HepG2 (cell line): ENCODE measurements at regions not wholly inside any gene's neighbourhood (a gene's known extent, or its start where the extent isn't known, plus 50 kb on each side); places are given as distances from the start of the nearest gene placed in this dataset.

Source experiments
- ATAC-seq: fragments of 200-7000 bp; cut with Tn5 transposase; 3 replicates; pipeline ENCODE4 v1.9.1; 2020; ENCODE audit warnings: mild to moderate bottlenecking, moderate library complexity
- BruUV-seq: library from RNA; stranded (reverse); fragments of 400-500 nt; replicated peaks from 2 replicates; lab custom pipeline; 2021; lab: Mats Ljungman, UMichigan
- CTCF ChIA-PET: fragments of 300-600 bp; formaldehyde crosslinking; extraction: SDS; loops from one replicate; lab custom pipeline; 2021; ENCODE audit warnings: low total read pairs, inconsistent platforms, low intra/inter-chr PET ratio; lab: Yijun Ruan, JAX
- POLR2A ChIA-PET: fragments of 350-600 bp; sonication (Branson Sonifier 250); formaldehyde crosslinking; loops from one replicate; lab custom pipeline; 2020; ENCODE audit warnings: antibody characterized with exemption, inconsistent platforms; lab: Yijun Ruan, JAX
- DNase-seq: peaks from one replicate; pipeline ENCODE4 v3.0.0-alpha.2; 2015; ENCODE audit warnings: low spot score
- FAIRE-seq: peaks from 3 replicates; lab custom pipeline; 2011; peaks lifted over from hg19 to GRCh38; lab: Jason Lieb, UNC
- H2AFZ ChIP-seq: one replicate; pipeline ENCODE4 v1.6.1; 2011; ENCODE audit warnings: low read length, inconsistent platforms
- H3K27ac ChIP-seq: fragments of 300-600 bp; 3 replicates; pipeline ENCODE4 v1.8.0; 2011; ENCODE audit warnings: mixed run types, mild to moderate bottlenecking, mixed read lengths, low read length, inconsistent platforms; ENCODE audit not compliant: insufficient read depth; ENCODE audit errors: extremely low read length
- H3K27me3 ChIP-seq, 2 experiments: fragments of 200-600 bp in 1 of 2; 2 replicates in 1 of 2; 3 replicates in 1 of 2; pipeline versions ENCODE4 v1.6.0 to v1.8.0; 2011; ENCODE audit warnings: low read length in 2 of 2, mild to moderate bottlenecking in 2 of 2, moderate library complexity in 2 of 2, inconsistent platforms in 1 of 2; ENCODE audit not compliant: insufficient read depth in 2 of 2, control insufficient read depth in 1 of 2
- H3K36me3 ChIP-seq, 2 experiments: fragments of 200-600 bp in 1 of 2; replicated peaks in 1 of 2; 2 replicates in 1 of 2; 3 replicates in 1 of 2; pipeline versions ENCODE4 v1.5.1 to v1.8.0; 2011; ENCODE audit warnings: low read length in 2 of 2, inconsistent platforms in 1 of 2; ENCODE audit not compliant: insufficient read depth in 2 of 2, control insufficient read depth in 1 of 2
- H3K4me1 ChIP-seq: 2 replicates; pipeline ENCODE4 v1.5.1; 2012; ENCODE audit warnings: low read length, inconsistent platforms; ENCODE audit not compliant: insufficient read depth
- H3K4me2 ChIP-seq: 2 replicates; pipeline ENCODE4 v1.6.0; 2011; ENCODE audit warnings: low read depth, low read length, inconsistent platforms
- H3K4me3 ChIP-seq, 3 experiments: fragments of 200-600 bp in 1 of 3; sonication (generic), shearing (Covaris generic) in 1 of 3; replicated peaks in 1 of 3; 2 replicates each; pipeline ENCODE4 v1.5.1; 2011 to 2016; ENCODE audit warnings: low read length in 3 of 3, inconsistent platforms in 2 of 3, low read depth in 2 of 3, mild to moderate bottlenecking in 2 of 3, control low read depth in 1 of 3, mixed read lengths in 1 of 3; ENCODE audit not compliant: insufficient read depth in 1 of 3
- H3K79me2 ChIP-seq: one replicate; pipeline ENCODE4 v1.6.1; 2011; ENCODE audit warnings: low read length, inconsistent platforms; ENCODE audit not compliant: insufficient read depth
- H3K9ac ChIP-seq: 2 replicates; pipeline ENCODE4 v1.6.0; 2011; ENCODE audit warnings: mild to moderate bottlenecking, low read depth, low read length, inconsistent platforms; ENCODE audit not compliant: insufficient read depth
- H3K9me3 ChIP-seq: 2 replicates; pipeline ENCODE4 v1.5.1; 2012; ENCODE audit warnings: mild to moderate bottlenecking, low read length
- H4K20me1 ChIP-seq: 2 replicates; pipeline ENCODE4 v1.6.0; 2011; ENCODE audit warnings: inconsistent platforms, mild to moderate bottlenecking, low read length, moderate library complexity; ENCODE audit not compliant: insufficient read depth
- CBX2 ChIP-seq, 2 experiments: fragments of 200-600 bp in 1 of 2; sonication (generic); formaldehyde crosslinking in 1 of 2; IDR thresholded peaks; 2 replicates each; pipeline versions ENCODE4 v1.7.0 to v1.8.1; 2018 to 2022; ENCODE audit warnings: low read depth in 2 of 2, low read length in 1 of 2, mild to moderate bottlenecking in 1 of 2, missing genetic modification reagents in 1 of 2
- CEBPB ChIP-seq: IDR thresholded peaks from 2 replicates; pipeline ENCODE4 v1.6.1; 2011; ENCODE audit warnings: low read depth, low read length, improper control_type of control experiment, borderline replicate concordance
- IRF1 ChIP-seq: sonication (generic); formaldehyde crosslinking; IDR thresholded peaks from 2 replicates; pipeline ENCODE4 v1.4.0; 2020; ENCODE audit warnings: low read depth, mild to moderate bottlenecking, missing genetic modification reagents
- MED13 ChIP-seq: sonication (generic); formaldehyde crosslinking; IDR thresholded peaks from 2 replicates; pipeline ENCODE4 v1.5.0; 2020; ENCODE audit warnings: missing genetic modification reagents
- NR3C1 ChIP-seq: sonication (generic); formaldehyde crosslinking; IDR thresholded peaks from 2 replicates; pipeline ENCODE4 v1.4.0; 2020; ENCODE audit warnings: missing genetic modification reagents
- RFX3 ChIP-seq: IDR thresholded peaks from 2 replicates; pipeline ENCODE4 v1.6.1; 2016; ENCODE audit warnings: missing biosample characterization, missing genetic modification reagents
- SP2 ChIP-seq: sonication (generic); formaldehyde crosslinking; IDR thresholded peaks from 2 replicates; pipeline ENCODE4 v1.5.1; 2020; ENCODE audit warnings: mild to moderate bottlenecking, missing genetic modification reagents
- ZNF501 ChIP-seq: sonication (generic); formaldehyde crosslinking; IDR thresholded peaks from 2 replicates; pipeline ENCODE4 v1.5.1; 2020; ENCODE audit warnings: mild to moderate bottlenecking, moderate library complexity, missing genetic modification reagents
- ZNF839 ChIP-seq: sonication (generic); formaldehyde crosslinking; IDR thresholded peaks from 2 replicates; pipeline ENCODE4 v1.4.0; 2020; ENCODE audit warnings: missing genetic modification reagents, mild to moderate bottlenecking, borderline replicate concordance
- WGBS: methylation state at CpG from one replicate; pipeline ENCODE4 v1.1.6; 2017; ENCODE audit warnings: low lambda C conversion rate; 5-methylcytosine and 5-hydroxymethylcytosine counted together
- in situ Hi-C: cut with HindIII; loops from 2 replicates; pipeline ENCODE4 v1.10.0; 2017; ENCODE audit warnings: low pct_unique_long_range_greater_than_20kb; ENCODE audit not compliant: extremely low pct_ligation_motif_present
- intact Hi-C: fragments of 100-400 bp; cut with micrococcal nuclease; formaldehyde crosslinking; loops from one replicate; pipeline ENCODE4 v1.10.0; 2022; ENCODE audit not compliant: unreplicated experiment

- TF ChIP-seq SP2 (CRISPR knock-in tag) (no peak), RFX3 (CRISPR knock-in tag) (no peak), MED13 (CRISPR knock-in tag) (no peak), NR3C1 (CRISPR knock-in tag) (no peak), CBX2 (IDR thresholded peaks at IDR 0.05; ENCODE audit: low read depth, low read length) (no peak), CBX2 (CRISPR knock-in tag; IDR thresholded peaks at IDR 0.05; ENCODE audit: low read depth) (no peak), IRF1 (CRISPR knock-in tag) (no peak), ZNF839 (no peak)
These were observed 510.5 kb upstream of the TBX3 start (continued) for GRCh38 chr12:115194448-115194847.

GRCh38 chr12:115191342-115191741, 507.4 kb upstream of the TBX3 start:
- no peak overlapping the region for H3K4me2 ChIP-seq
- WGBS, result 16% methylated on average over 2 of the region's 2 CpGs
- H3K79me2 ChIP-seq, result no peaks in the 10 kb centered on the region
- in situ Hi-C loops, result no loop called here
- no peak overlapping the region for H2AFZ ChIP-seq
- H3K27me3 ChIP-seq, result no peaks in the 10 kb centered on the region
- H3K4me1 ChIP-seq, result no peaks in the 10 kb centered on the region
- intact Hi-C loops, result no loop called here
- POLR2A ChIA-PET, result no interaction called here
- CTCF ChIA-PET, result no interaction called here
- FAIRE-seq, result no peak
- H3K36me3 ChIP-seq, result no peaks in the 10 kb centered on the region
- no peak for ATAC-seq
- no peaks in the 10 kb centered on the region for H3K9me3 ChIP-seq
- no peak overlapping the region for H3K4me3 ChIP-seq
- H3K9ac ChIP-seq, result no peak overlapping the region
- DNase-seq, result no peak
- H4K20me1 ChIP-seq, result no peaks in the 10 kb centered on the region
- no peak for TF ChIP-seq ZNF501 (CRISPR knock-in tag)
- TF ChIP-seq CEBPB, result peak; percentile 35; the same call in 1 of the 2 replicates
- no TSS peak for BruUV-seq
- no peak overlapping the region for H3K27ac ChIP-seq
